SK-N-SH (cell line): ENCODE measurements at regions not wholly inside any gene's neighbourhood (a gene's known extent, or its start where the extent isn't known, plus 50 kb on each side); places are given as distances from the start of the nearest gene placed in this dataset.
"Not testable (repeated sequence)": the region's sequence is repeated elsewhere in the genome, so short reads cannot be mapped to it uniquely, and the experiment has no call there.

Experiments used
- EP300 ChIP-seq, 2 experiments: IDR thresholded peaks; 2 replicates each; pipeline versions ENCODE4 v1.4.0 to v1.6.1; 2012; ENCODE audit warnings: borderline replicate concordance in 1 of 2, low read depth in 1 of 2, low read length in 1 of 2
- POLR2AphosphoS5 ChIP-seq: IDR thresholded peaks from 2 replicates; pipeline ENCODE4 v1.6.1; 2012; ENCODE audit warnings: low read depth, low read length
- SIN3A ChIP-seq: IDR thresholded peaks from 2 replicates; pipeline ENCODE4 v1.6.1; 2012; ENCODE audit warnings: low read depth, mild to moderate bottlenecking, low read length, moderate library complexity, borderline replicate concordance
- TF ChIP-seq, protein P1 (sequence below): fragments of 200-600 bp; sonication (generic); IDR thresholded peaks from 2 replicates; pipeline ENCODE4 v1.6.1; 2017; ENCODE audit warnings: antibody characterized with exemption, mild to moderate bottlenecking, moderate library complexity
- TF ChIP-seq, protein P2 (sequence below): IDR thresholded peaks from 2 replicates; pipeline ENCODE4 v1.4.0; 2012; ENCODE audit warnings: low read depth, borderline replicate concordance

DNA sequence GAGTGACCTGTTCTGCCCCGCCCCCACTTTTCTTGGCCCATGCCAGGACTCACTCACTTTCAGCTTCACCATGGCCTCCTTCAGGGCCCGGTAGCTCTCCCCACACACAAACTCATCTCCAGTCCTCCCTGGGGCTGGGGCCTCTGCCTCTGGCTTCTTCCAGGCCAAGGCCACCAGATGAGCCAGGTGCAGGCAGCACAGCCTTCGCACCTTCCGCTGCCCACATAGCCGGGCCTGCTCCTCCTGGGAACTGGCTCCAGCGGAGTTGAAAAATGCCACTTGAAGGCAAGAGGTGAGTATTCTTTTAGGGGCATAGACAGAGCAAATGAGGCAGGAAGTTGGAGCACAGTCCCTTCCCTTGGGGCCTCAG is 161.6 kb downstream of the TBC1D2B start:
- TF ChIP-seq, protein P1, sequence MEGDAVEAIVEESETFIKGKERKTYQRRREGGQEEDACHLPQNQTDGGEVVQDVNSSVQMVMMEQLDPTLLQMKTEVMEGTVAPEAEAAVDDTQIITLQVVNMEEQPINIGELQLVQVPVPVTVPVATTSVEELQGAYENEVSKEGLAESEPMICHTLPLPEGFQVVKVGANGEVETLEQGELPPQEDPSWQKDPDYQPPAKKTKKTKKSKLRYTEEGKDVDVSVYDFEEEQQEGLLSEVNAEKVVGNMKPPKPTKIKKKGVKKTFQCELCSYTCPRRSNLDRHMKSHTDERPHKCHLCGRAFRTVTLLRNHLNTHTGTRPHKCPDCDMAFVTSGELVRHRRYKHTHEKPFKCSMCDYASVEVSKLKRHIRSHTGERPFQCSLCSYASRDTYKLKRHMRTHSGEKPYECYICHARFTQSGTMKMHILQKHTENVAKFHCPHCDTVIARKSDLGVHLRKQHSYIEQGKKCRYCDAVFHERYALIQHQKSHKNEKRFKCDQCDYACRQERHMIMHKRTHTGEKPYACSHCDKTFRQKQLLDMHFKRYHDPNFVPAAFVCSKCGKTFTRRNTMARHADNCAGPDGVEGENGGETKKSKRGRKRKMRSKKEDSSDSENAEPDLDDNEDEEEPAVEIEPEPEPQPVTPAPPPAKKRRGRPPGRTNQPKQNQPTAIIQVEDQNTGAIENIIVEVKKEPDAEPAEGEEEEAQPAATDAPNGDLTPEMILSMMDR: not testable (repeated sequence)
- TF ChIP-seq, protein P2, sequence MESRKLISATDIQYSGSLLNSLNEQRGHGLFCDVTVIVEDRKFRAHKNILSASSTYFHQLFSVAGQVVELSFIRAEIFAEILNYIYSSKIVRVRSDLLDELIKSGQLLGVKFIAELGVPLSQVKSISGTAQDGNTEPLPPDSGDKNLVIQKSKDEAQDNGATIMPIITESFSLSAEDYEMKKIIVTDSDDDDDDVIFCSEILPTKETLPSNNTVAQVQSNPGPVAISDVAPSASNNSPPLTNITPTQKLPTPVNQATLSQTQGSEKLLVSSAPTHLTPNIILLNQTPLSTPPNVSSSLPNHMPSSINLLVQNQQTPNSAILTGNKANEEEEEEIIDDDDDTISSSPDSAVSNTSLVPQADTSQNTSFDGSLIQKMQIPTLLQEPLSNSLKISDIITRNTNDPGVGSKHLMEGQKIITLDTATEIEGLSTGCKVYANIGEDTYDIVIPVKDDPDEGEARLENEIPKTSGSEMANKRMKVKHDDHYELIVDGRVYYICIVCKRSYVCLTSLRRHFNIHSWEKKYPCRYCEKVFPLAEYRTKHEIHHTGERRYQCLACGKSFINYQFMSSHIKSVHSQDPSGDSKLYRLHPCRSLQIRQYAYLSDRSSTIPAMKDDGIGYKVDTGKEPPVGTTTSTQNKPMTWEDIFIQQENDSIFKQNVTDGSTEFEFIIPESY: not testable (repeated sequence)
- TF ChIP-seq EP300 (IDR thresholded peaks at IDR 0.05; ENCODE audit: borderline replicate concordance in 1 of 2, low read depth in 1 of 2, low read length in 1 of 2); POLR2AphosphoS5; SIN3A: not testable (repeated sequence)
